Testis (tissue), 2 donors: ENCODE measurements at regions not wholly inside any gene's neighbourhood (a gene's known extent, or its start where the extent isn't known, plus 50 kb on each side); places are given as distances from the start of the nearest gene placed in this dataset.

ENCODE experiments used
- POLR2A ChIP-seq: fragments of 450-650 bp; IDR thresholded peaks from one replicate; pipeline ENCODE4 v1.6.1; 2017; ENCODE audit warnings: antibody characterized with exemption, mild to moderate bottlenecking, moderate library complexity
- TF ChIP-seq, protein P1 (sequence below), 3 experiments: fragments of 450-650 bp in 2 of 3; fragments of 200-600 bp in 1 of 3; sonication (generic) in 1 of 3; IDR thresholded peaks; one replicate each; pipeline ENCODE4 v1.5.1; 2016 to 2019; ENCODE audit warnings: antibody characterized with exemption in 3 of 3, mild to moderate bottlenecking in 2 of 3, moderate library complexity in 1 of 3

DNA sequence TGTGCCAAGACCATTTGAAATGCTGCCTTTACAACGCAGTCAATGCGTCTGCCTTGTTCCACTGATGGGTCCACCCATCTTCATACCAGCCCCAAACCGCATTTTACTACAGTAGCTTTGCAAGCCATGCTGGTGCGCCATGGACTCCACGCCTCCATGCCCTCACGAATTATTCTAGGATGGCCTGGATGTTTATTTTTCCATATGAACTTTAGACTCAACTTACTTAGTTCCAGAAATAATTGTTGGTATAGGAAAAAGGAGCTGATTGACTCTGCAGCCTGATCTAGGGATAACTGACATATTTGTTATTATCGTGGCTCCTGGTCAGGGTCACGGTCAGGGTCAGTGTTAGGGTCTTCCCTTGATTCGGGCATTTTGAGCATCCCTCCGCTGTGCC lies 70.0 kb upstream of the ZNF469 start:
- TF ChIP-seq, protein P1, sequence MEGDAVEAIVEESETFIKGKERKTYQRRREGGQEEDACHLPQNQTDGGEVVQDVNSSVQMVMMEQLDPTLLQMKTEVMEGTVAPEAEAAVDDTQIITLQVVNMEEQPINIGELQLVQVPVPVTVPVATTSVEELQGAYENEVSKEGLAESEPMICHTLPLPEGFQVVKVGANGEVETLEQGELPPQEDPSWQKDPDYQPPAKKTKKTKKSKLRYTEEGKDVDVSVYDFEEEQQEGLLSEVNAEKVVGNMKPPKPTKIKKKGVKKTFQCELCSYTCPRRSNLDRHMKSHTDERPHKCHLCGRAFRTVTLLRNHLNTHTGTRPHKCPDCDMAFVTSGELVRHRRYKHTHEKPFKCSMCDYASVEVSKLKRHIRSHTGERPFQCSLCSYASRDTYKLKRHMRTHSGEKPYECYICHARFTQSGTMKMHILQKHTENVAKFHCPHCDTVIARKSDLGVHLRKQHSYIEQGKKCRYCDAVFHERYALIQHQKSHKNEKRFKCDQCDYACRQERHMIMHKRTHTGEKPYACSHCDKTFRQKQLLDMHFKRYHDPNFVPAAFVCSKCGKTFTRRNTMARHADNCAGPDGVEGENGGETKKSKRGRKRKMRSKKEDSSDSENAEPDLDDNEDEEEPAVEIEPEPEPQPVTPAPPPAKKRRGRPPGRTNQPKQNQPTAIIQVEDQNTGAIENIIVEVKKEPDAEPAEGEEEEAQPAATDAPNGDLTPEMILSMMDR (IDR thresholded peaks at IDR 0.05): no peak
- no peak for TF ChIP-seq POLR2A
